ENCODE measurements at regions not wholly inside any gene's neighbourhood (a gene's known extent, or its start where the extent isn't known, plus 50 kb on each side); places are given as distances from the start of the nearest gene placed in this dataset. TPM values are rescaled to one million over a fixed set of nuclear protein-coding genes. Genes with fewer than 3 reads are reported as not detected.

- no peak overlapping the region for H3K9ac ChIP-seq (ENCODE audit: low read length)
- H3K4me1 ChIP-seq (ENCODE audit: low read length) = no peaks in the 10 kb centered on the region
- no peak overlapping the region for H2AFZ ChIP-seq (ENCODE audit: low read length)
- no peaks in the 10 kb centered on the region for H3K79me2 ChIP-seq (ENCODE audit: low read length)
- H3K36me3 ChIP-seq (ENCODE audit: insufficient read depth, low read length) = no peaks in the 10 kb centered on the region
- no peak overlapping the region for H3K4me2 ChIP-seq (ENCODE audit: low read depth, low read length, poor library complexity, severe bottlenecking)
- H3K4me3 ChIP-seq (ENCODE audit: low read length) = no peak overlapping the region
- H3K9me3 ChIP-seq (ENCODE audit: low read length) = no peaks in the 10 kb centered on the region
- no peaks in the 10 kb centered on the region for H3K9me2 ChIP-seq (replicated peaks; ENCODE audit: insufficient read depth, low read length)
- H3K27me3 ChIP-seq (ENCODE audit: low read length) = no peaks in the 10 kb centered on the region
- H3K27ac ChIP-seq (ENCODE audit: low read length) = no peak overlapping the region
- H4K20me1 ChIP-seq (ENCODE audit: insufficient read depth, low read depth, low read length) = no peaks in the 10 kb centered on the region
- DNase-seq = no peak
Measured at GRCh38 chrX:40147971-40148370, 50.2 kb upstream of the BCOR start.

Small RNA genes lying in the stretch of these regions (small RNA-seq; reads per million reads assigned to genes)
- gene RF00019 = not detected

All from Karpas-422 (cell line).